ENCODE measurements at regions not wholly inside any gene's neighbourhood (a gene's known extent, or its start where the extent isn't known, plus 50 kb on each side); places are given as distances from the start of the nearest gene placed in this dataset.

- TF ChIP-seq EZH2 (IDR thresholded peaks at IDR 0.05) (no peak), FOXP2 (optimal IDR thresholded peaks at IDR 0.05; ENCODE audit: control extremely low read depth, extremely low read length, insufficient read depth) (no peak)
Observed at GRCh38 chr4:179272282-179272681, 1830.0 kb upstream of the AGA start.
